Endothelial cell of umbilical vein (primary cell): ENCODE measurements at regions not wholly inside any gene's neighbourhood (a gene's known extent, or its start where the extent isn't known, plus 50 kb on each side); places are given as distances from the start of the nearest gene placed in this dataset.
A peak's percentile ranks its signal among the peaks of the same experiment; 100 is the strongest.

Experiments used
- BruUV-seq: library from RNA; stranded (reverse); fragments of 400-500 nt; replicated peaks from 2 replicates; lab custom pipeline; 2021; lab: Mats Ljungman, UMichigan
- CTCF ChIA-PET: fragments of 300-600, 350-600 bp; sonication (Branson Sonifier 250); formaldehyde crosslinking; loops from one replicate; lab custom pipeline; 2021; ENCODE audit warnings: antibody characterized with exemption, inconsistent platforms; lab: Charles Lee
- POLR2A ChIA-PET: fragments of 300-600, 350-600 bp; sonication (Branson Sonifier 250); formaldehyde crosslinking; loops from one replicate; lab custom pipeline; 2021; ENCODE audit warnings: antibody characterized with exemption, inconsistent platforms; lab: Charles Lee
- DNase-seq: peaks from one replicate; pipeline ENCODE4 v3.0.0-alpha.2; 2011; ENCODE audit warnings: low read depth, low spot score
- FAIRE-seq: peaks from 2 replicates; lab custom pipeline; 2011; peaks lifted over from hg19 to GRCh38; lab: Jason Lieb, UNC
- H2AFZ ChIP-seq: 2 replicates; pipeline ENCODE4 v1.6.0; 2012; ENCODE audit warnings: low read depth, low read length, control low read depth, inconsistent platforms
- H3K27ac ChIP-seq: 2 replicates; pipeline ENCODE4 v1.5.1; 2011; ENCODE audit warnings: low read depth, mild to moderate bottlenecking, control low read depth, low read length, moderate library complexity; ENCODE audit not compliant: insufficient read depth
- H3K27me3 ChIP-seq, 2 experiments: 2 replicates each; pipeline versions ENCODE4 v1.6.0 to v1.6.1; 2011; ENCODE audit warnings: low read length in 2 of 2, mixed read lengths in 1 of 2; ENCODE audit not compliant: control insufficient read depth in 2 of 2, insufficient read depth in 2 of 2
- H3K36me3 ChIP-seq, 2 experiments: 2 replicates in 1 of 2; 3 replicates in 1 of 2; pipeline ENCODE4 v1.5.1; 2011; ENCODE audit warnings: low read length in 2 of 2, mild to moderate bottlenecking in 1 of 2, moderate library complexity in 1 of 2; ENCODE audit not compliant: control insufficient read depth in 2 of 2, insufficient read depth in 2 of 2; ENCODE audit errors: extremely low read depth in 1 of 2
- H3K4me1 ChIP-seq: 3 replicates; pipeline ENCODE4 v1.5.1; 2011; ENCODE audit warnings: mild to moderate bottlenecking, low read length; ENCODE audit not compliant: control insufficient read depth, insufficient read depth; ENCODE audit errors: extremely low read depth
- H3K4me2 ChIP-seq: 2 replicates; pipeline ENCODE4 v1.6.1; 2011; ENCODE audit warnings: low read length, control low read depth, mixed read lengths; ENCODE audit not compliant: insufficient read depth
- H3K4me3 ChIP-seq, 3 experiments: fragments of 200-600 bp in 1 of 3; sonication (generic), shearing (Covaris generic) in 1 of 3; replicated peaks in 1 of 3; 2 replicates each; pipeline ENCODE4 v1.5.1; 2011 to 2016; ENCODE audit warnings: control low read depth in 3 of 3, low read length in 3 of 3, mild to moderate bottlenecking in 2 of 3, inconsistent platforms in 1 of 3, low read depth in 1 of 3, moderate library complexity in 1 of 3; ENCODE audit not compliant: insufficient read depth in 1 of 3
- H3K79me2 ChIP-seq: 2 replicates; pipeline ENCODE4 v1.6.0; 2012; ENCODE audit warnings: low read length, inconsistent platforms; ENCODE audit not compliant: control insufficient read depth, insufficient read depth
- H3K9ac ChIP-seq: replicated peaks from 2 replicates; pipeline ENCODE3; 2011; ENCODE audit warnings: low read length, control low read depth; ENCODE audit not compliant: insufficient read depth; ENCODE audit errors: extremely low read depth
- H3K9me1 ChIP-seq: replicated peaks from 3 replicates; pipeline ENCODE4 v1.6.0; 2011; ENCODE audit warnings: mild to moderate bottlenecking, low read length; ENCODE audit not compliant: control insufficient read depth, insufficient read depth; ENCODE audit errors: extremely low read depth
- H3K9me3 ChIP-seq: replicated peaks from 2 replicates; pipeline ENCODE4 v1.5.1; 2012; ENCODE audit warnings: low read length, inconsistent platforms; ENCODE audit not compliant: control insufficient read depth, insufficient read depth
- H4K20me1 ChIP-seq: replicated peaks from 2 replicates; pipeline ENCODE3; 2011; ENCODE audit warnings: mild to moderate bottlenecking, low read length; ENCODE audit not compliant: control insufficient read depth, insufficient read depth; ENCODE audit errors: extremely low read depth
- CTCF ChIP-seq, 2 donors: IDR thresholded peaks; 1 replicate in 1 of 2; 2 replicates in 1 of 2; pipeline ENCODE4 v1.5.1; 2011; ENCODE audit warnings: low read length in 2 of 2, mild to moderate bottlenecking in 2 of 2, moderate library complexity in 2 of 2, control low read depth in 1 of 2, inconsistent platforms in 1 of 2, low read depth in 1 of 2; ENCODE audit not compliant: insufficient read depth in 1 of 2; ENCODE audit errors: extremely low read depth in 1 of 2
- EZH2 ChIP-seq: IDR thresholded peaks from 2 replicates; pipeline ENCODE4 v1.6.1; 2012; ENCODE audit warnings: borderline replicate concordance, low read depth, mild to moderate bottlenecking, moderate library complexity, low read length, inconsistent platforms; ENCODE audit not compliant: severe bottlenecking
- FOS ChIP-seq: IDR thresholded peaks from 2 replicates; pipeline ENCODE4 v1.6.1; 2011; ENCODE audit warnings: mild to moderate bottlenecking, low read length, moderate library complexity, borderline replicate concordance; ENCODE audit not compliant: insufficient read depth
- GATA2 ChIP-seq: IDR thresholded peaks from 2 replicates; pipeline ENCODE4 v1.7.0; 2011; ENCODE audit warnings: low read depth, mild to moderate bottlenecking, moderate library complexity, mixed read lengths, low read length; ENCODE audit not compliant: insufficient read length, insufficient read depth
- JUN ChIP-seq: IDR thresholded peaks from 2 replicates; pipeline ENCODE4 v1.6.1; 2011; ENCODE audit warnings: borderline replicate concordance, low read depth; ENCODE audit not compliant: insufficient read length, insufficient read depth
- MAX ChIP-seq: IDR thresholded peaks from 2 replicates; pipeline ENCODE4 v1.6.1; 2011; ENCODE audit not compliant: insufficient read depth, insufficient read length
- MYC ChIP-seq: IDR thresholded peaks from one replicate; pipeline ENCODE4 v1.6.1; 2011; ENCODE audit warnings: mild to moderate bottlenecking, low read depth, low read length
- POLR2A ChIP-seq: IDR thresholded peaks from 2 replicates; pipeline ENCODE4 v1.6.1; 2012; ENCODE audit warnings: low read depth, mild to moderate bottlenecking, control low read depth, low read length
- POLR2AphosphoS5 ChIP-seq: IDR thresholded peaks from 2 replicates; pipeline ENCODE4 v1.6.1; 2012; ENCODE audit warnings: low read depth, mild to moderate bottlenecking, control low read depth, low read length, moderate library complexity; ENCODE audit not compliant: insufficient read depth
- dilution Hi-C: fragments of 300-500 bp; cut with MboI; formaldehyde crosslinking; loops from one replicate; pipeline ENCODE4 v1.15.0; 2019; ENCODE audit warnings: low sequenced_read_pairs; ENCODE audit not compliant: extremely low pct_ligation_motif_present
- intact Hi-C: fragments of 100-400 bp; cut with micrococcal nuclease; formaldehyde crosslinking; loops from one replicate; pipeline ENCODE4 v1.10.0; 2022

GRCh38 chr12:93080994-93081809 is 152.1 kb upstream of the EEA1 start:
- peak overlapping the region; percentile 45 for H3K4me2 ChIP-seq
- ChIA-PET CTCF (interaction anchor here (0.7 to 1.7 kb wide), 7 partner anchors 9 to 299 kb away, joined by 3 to 6 read pairs (median 4); no protein-coding TSS in a partner anchor), POLR2A (no interaction called here)
- H3K27me3 ChIP-seq = no peaks in the 10 kb centered on the region
- FAIRE-seq = peak; percentile 56
- no peaks in the 10 kb centered on the region for H3K9me3 ChIP-seq
- no TSS peak for BruUV-seq
- H3K4me1 ChIP-seq = peaks cover 19% of the 10 kb centered on the region
- peak overlapping the region; percentile 21 for H2AFZ ChIP-seq
- no peaks in the 10 kb centered on the region for H3K79me2 ChIP-seq
- peak overlapping the region; percentile 19 for H3K9ac ChIP-seq
- H3K36me3 ChIP-seq = no peaks in the 10 kb centered on the region
- no peak overlapping the region for H3K4me3 ChIP-seq
- intact Hi-C loops (loop anchor here (2.0 to 10.0 kb wide), 2 partner anchors 48 to 156 kb away; partner anchors contain the start of gene EEA1), dilution Hi-C loops (no loop called here)
- H3K27ac ChIP-seq = peak overlapping the region; percentile 30
- TF ChIP-seq MAX = no peak
- TF ChIP-seq GATA2 = peak; percentile 52
- peak; percentile 64 for DNase-seq
- H4K20me1 ChIP-seq = no peaks in the 10 kb centered on the region
- H3K9me1 ChIP-seq = no peaks in the 10 kb centered on the region

GRCh38 chr12:93081810-93082165 is 152.7 kb upstream of the EEA1 start:
- H3K4me3 ChIP-seq = no peak overlapping the region
- intact Hi-C loops = loop anchor here (2.0 to 10.0 kb wide), 2 partner anchors 49 to 157 kb away; partner anchors contain the start of gene EEA1
- ChIA-PET POLR2A (no interaction called here), CTCF (interaction anchor here (0.9 to 1.7 kb wide), 2 partner anchors 12 to 16 kb away, joined by 3 to 6 read pairs; no protein-coding TSS in a partner anchor)
- no peaks in the 10 kb centered on the region for H3K27me3 ChIP-seq
- no peaks in the 10 kb centered on the region for H3K9me1 ChIP-seq
- H3K27ac ChIP-seq = no peak overlapping the region
- TF ChIP-seq CTCF (IDR thresholded peaks at IDR 0.05; ENCODE audit: extremely low read depth in 1 of 2, insufficient read depth in 1 of 2, low read depth in 1 of 2, low read length in 2 of 2) = no peak
- no peak for TF ChIP-seq POLR2AphosphoS5
- no peak for TF ChIP-seq EZH2
- TF ChIP-seq FOS = no peak
- TF ChIP-seq JUN = no peak
- no peak for TF ChIP-seq MAX
- TF ChIP-seq MYC = no peak
- no peak for TF ChIP-seq GATA2
- TF ChIP-seq POLR2A = no peak
- BruUV-seq = no TSS peak
- no peak overlapping the region for H3K9ac ChIP-seq
- dilution Hi-C loops = no loop called here
- H4K20me1 ChIP-seq = no peaks in the 10 kb centered on the region
- H3K79me2 ChIP-seq = no peaks in the 10 kb centered on the region
- H3K4me1 ChIP-seq = peaks cover 19% of the 10 kb centered on the region
- FAIRE-seq (no peak), DNase-seq (no peak)
- H3K9me3 ChIP-seq = peaks cover 2% of the 10 kb centered on the region
- H3K36me3 ChIP-seq = no peaks in the 10 kb centered on the region
- no peak overlapping the region for H3K4me2 ChIP-seq
- H2AFZ ChIP-seq = no peak overlapping the region
